T-cell (primary cell): ENCODE measurements at regions not wholly inside any gene's neighbourhood (a gene's known extent, or its start where the extent isn't known, plus 50 kb on each side); places are given as distances from the start of the nearest gene placed in this dataset.

Source experiments
- ATAC-seq, 4 experiments: fragments of 200-7000 bp in 3 of 4; fragments of 150-1000 bp in 1 of 4; cut with Tn5 transposase; replicated peaks in 1 of 4; 1 replicate in 3 of 4; 2 replicates in 1 of 4; pipeline ENCODE4 v1.10.0; 2021; ENCODE audit warnings: moderate library complexity in 3 of 4, mild to moderate bottlenecking in 2 of 4, moderate number of reproducible peaks in 1 of 4
- CTCF ChIA-PET, 2 donors: fragments of 300-600 bp; sonication (Branson Sonifier 250); formaldehyde crosslinking; loops; one replicate each; lab custom pipeline; 2022; ENCODE audit warnings: antibody characterized with exemption in 2 of 2; lab: Charles Lee
- POLR2A ChIA-PET, 2 donors: fragments of 300-600 bp; sonication (Branson Sonifier 250); formaldehyde crosslinking; loops; one replicate each; lab custom pipeline; 2022; ENCODE audit warnings: antibody characterized with exemption in 2 of 2; lab: Charles Lee
- DNase-seq, 35 experiments: peaks; one replicate each; pipeline versions ENCODE4 v3.0.0 to v3.0.0-alpha.2; 2013 to 2023
- H3K27ac ChIP-seq: one replicate; pipeline ENCODE4 v1.5.1; 2013; ENCODE audit warnings: low read length
- H3K27me3 ChIP-seq, 2 experiments: replicated peaks in 1 of 2; 1 replicate in 1 of 2; 2 replicates in 1 of 2; pipeline versions ENCODE4 v1.6.1 to v1.7.0; 2013; ENCODE audit warnings: low read length in 1 of 2, mixed read lengths in 1 of 2; ENCODE audit not compliant: control insufficient read depth in 2 of 2, insufficient read depth in 2 of 2; ENCODE audit errors: extremely low read depth in 1 of 2
- H3K36me3 ChIP-seq, 2 donors: 1 replicate in 1 of 2; 2 replicates in 1 of 2; pipeline versions ENCODE4 v1.6.1 to v1.7.0; 2013; ENCODE audit warnings: low read length in 1 of 2; ENCODE audit not compliant: control insufficient read depth in 2 of 2, insufficient read depth in 1 of 2; ENCODE audit errors: extremely low read depth in 1 of 2
- H3K4me1 ChIP-seq, 2 experiments: 1 replicate in 1 of 2; 2 replicates in 1 of 2; pipeline versions ENCODE4 v1.6.1 to v1.7.0; 2013; ENCODE audit warnings: low read length in 2 of 2, mixed read lengths in 1 of 2; ENCODE audit not compliant: insufficient read depth in 2 of 2, control insufficient read depth in 1 of 2; ENCODE audit errors: extremely low read depth in 1 of 2
- H3K4me3 ChIP-seq, 2 donors: 1 replicate in 1 of 2; 2 replicates in 1 of 2; pipeline versions ENCODE4 v1.5.1 to v1.7.0; 2013; ENCODE audit warnings: mild to moderate bottlenecking in 2 of 2, low read length in 1 of 2, moderate library complexity in 1 of 2; ENCODE audit not compliant: control insufficient read depth in 1 of 2; ENCODE audit errors: extremely low read depth in 1 of 2
- H3K9me3 ChIP-seq: 2 replicates; pipeline ENCODE4 v1.7.0; 2013
- H3K27ac Mint-ChIP-seq, 2 donors: one replicate each; pipeline ENCODE4 v1.8.0; 2020 to 2021; ENCODE audit warnings: mild to moderate bottlenecking in 2 of 2, mixed read lengths in 2 of 2
- H3K27me3 Mint-ChIP-seq, 2 donors: one replicate each; pipeline ENCODE4 v1.8.0; 2021 to 2022; ENCODE audit warnings: mixed read lengths in 2 of 2
- H3K36me3 Mint-ChIP-seq: one replicate; pipeline ENCODE4 v1.8.0; 2021; ENCODE audit warnings: mixed read lengths
- H3K4me1 Mint-ChIP-seq, 3 donors: one replicate each; pipeline ENCODE4 v1.8.0; 2020 to 2022; ENCODE audit warnings: mixed read lengths in 3 of 3, mild to moderate bottlenecking in 1 of 3
- H3K4me3 Mint-ChIP-seq, 3 donors: one replicate each; pipeline ENCODE4 v1.8.0; 2020 to 2022; ENCODE audit warnings: mild to moderate bottlenecking in 3 of 3, mixed read lengths in 3 of 3, moderate library complexity in 3 of 3
- H3K9me3 Mint-ChIP-seq, 3 donors: one replicate each; pipeline ENCODE4 v1.8.0; 2020 to 2022; ENCODE audit warnings: mixed read lengths in 3 of 3
- WGBS: methylation state at CpG from one replicate; pipeline ENCODE4 v1.1.5; 2013; ENCODE audit warnings: missing lambda C conversion rate; ENCODE audit not compliant: insufficient coverage; 5-methylcytosine and 5-hydroxymethylcytosine counted together

DNA sequence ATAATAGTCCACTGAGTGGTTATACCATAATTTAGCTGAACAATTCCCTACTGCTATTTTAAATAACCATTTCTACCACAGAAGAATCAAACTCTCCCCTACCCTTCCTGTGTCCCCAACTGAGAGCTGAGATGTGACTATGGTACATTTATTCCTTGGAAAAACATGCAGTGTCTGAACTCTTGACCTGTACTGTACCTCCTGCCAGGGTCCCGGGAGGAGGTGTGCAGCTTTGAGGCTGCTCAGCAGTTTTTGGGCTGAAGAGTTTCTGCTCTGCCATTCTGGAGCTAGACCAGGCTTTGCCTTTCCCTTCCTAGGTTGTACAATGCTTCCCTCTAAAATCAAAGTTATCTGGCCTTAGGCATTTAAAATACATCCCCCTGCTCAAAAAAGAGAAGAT is 275.1 kb upstream of the SGK1 start:
- DNase-seq (no peak), ATAC-seq (no peak)
- no peak overlapping the region for H3K27ac Mint-ChIP-seq
- no peaks in the 10 kb centered on the region for H3K27me3 ChIP-seq
- no peaks in the 10 kb centered on the region for H3K27me3 Mint-ChIP-seq
- WGBS, result 100% methylated on average over 1 of the region's 1 CpG
- H3K4me3 Mint-ChIP-seq, result no peak overlapping the region
- POLR2A ChIA-PET, result interaction anchor here in 1 of 2 donors (0.7 kb wide), 1 partner anchor 72 kb away, joined by 3 read pairs; no protein-coding TSS in a partner anchor
- peaks cover 3 to 15% (median 4%) of the 10 kb centered on the region in 3 donors for H3K4me1 Mint-ChIP-seq
- CTCF ChIA-PET, result no interaction called here
- peaks cover 0 to 4% of the 10 kb centered on the region in 2 experiments for H3K4me1 ChIP-seq
- H3K9me3 ChIP-seq, result no peaks in the 10 kb centered on the region
- H3K36me3 ChIP-seq, result no peaks in the 10 kb centered on the region
- H3K4me3 ChIP-seq, result no peak overlapping the region
- H3K36me3 Mint-ChIP-seq, result no peaks in the 10 kb centered on the region
- H3K9me3 Mint-ChIP-seq, result no peaks in the 10 kb centered on the region
- no peak overlapping the region for H3K27ac ChIP-seq

GRCh38 chr6:134590449-134590848 is 272.5 kb upstream of the SGK1 start:
- Mint-ChIP-seq H3K4me1 (peaks cover 3 to 15% (median 4%) of the 10 kb centered on the region in 3 donors), H3K36me3 (no peaks in the 10 kb centered on the region), H3K27ac (no peak overlapping the region), H3K4me3 (no peak overlapping the region), H3K9me3 (no peaks in the 10 kb centered on the region), H3K27me3 (no peaks in the 10 kb centered on the region)
- 90% methylated on average over 3 of the region's 7 CpGs for WGBS
- no peak for ATAC-seq
- H3K27ac ChIP-seq, result no peak overlapping the region
- ChIA-PET POLR2A (no interaction called here), CTCF (interaction anchor here in 1 of 2 donors (0.6 kb wide), 1 partner anchor 641 kb away, joined by 3 read pairs; no protein-coding TSS in a partner anchor)
- DNase-seq, result no peak
- H3K4me1 ChIP-seq, result peaks cover 0 to 4% of the 10 kb centered on the region in 2 experiments
- no peak overlapping the region for H3K4me3 ChIP-seq
- H3K9me3 ChIP-seq, result no peaks in the 10 kb centered on the region
- no peaks in the 10 kb centered on the region for H3K27me3 ChIP-seq
- no peaks in the 10 kb centered on the region for H3K36me3 ChIP-seq

GRCh38 chr6:134590004-134590403 is 272.1 kb upstream of the SGK1 start:
- Mint-ChIP-seq H3K27ac (no peak overlapping the region), H3K4me3 (no peak overlapping the region), H3K9me3 (no peaks in the 10 kb centered on the region), H3K4me1 (peaks cover 2 to 12% (median 4%) of the 10 kb centered on the region in 3 donors), H3K27me3 (no peaks in the 10 kb centered on the region), H3K36me3 (no peaks in the 10 kb centered on the region)
- H3K9me3 ChIP-seq, result no peaks in the 10 kb centered on the region
- H3K27ac ChIP-seq, result no peak overlapping the region
- no peaks in the 10 kb centered on the region for H3K27me3 ChIP-seq
- no peak overlapping the region for H3K4me3 ChIP-seq
- WGBS, result 83% methylated on average over 1 of the region's 5 CpGs
- H3K36me3 ChIP-seq, result no peaks in the 10 kb centered on the region
- H3K4me1 ChIP-seq, result peaks cover 0 to 3% of the 10 kb centered on the region in 2 experiments
- ChIA-PET CTCF (interaction anchor here (0.6 kb wide), 2 partner anchors 294 to 640 kb away, joined by 3 read pairs; no protein-coding TSS in a partner anchor), POLR2A (no interaction called here)
- no peak for DNase-seq
- no peak for ATAC-seq

DNA sequence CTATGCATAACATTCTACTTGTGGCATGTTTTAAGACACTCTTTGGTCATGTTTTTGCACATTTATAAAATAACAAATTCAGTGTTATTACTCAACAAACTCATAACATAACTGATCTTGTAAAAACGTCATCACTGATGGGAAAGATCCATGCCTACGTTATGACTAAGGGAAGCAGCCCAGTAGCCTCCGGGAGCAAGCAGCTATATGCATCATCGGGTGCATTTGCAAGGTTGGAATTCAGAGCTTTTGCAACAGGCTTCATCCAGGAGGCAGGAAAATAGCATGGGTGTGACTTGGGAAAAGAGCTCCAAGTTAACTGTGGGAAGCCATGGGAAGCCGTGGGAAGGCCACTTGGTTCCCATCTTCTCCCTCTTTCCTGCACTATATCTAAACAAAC is 271.6 kb upstream of the SGK1 start:
- Mint-ChIP-seq H3K36me3 (no peaks in the 10 kb centered on the region), H3K9me3 (no peaks in the 10 kb centered on the region), H3K4me3 (no peak overlapping the region), H3K27ac (no peak overlapping the region), H3K27me3 (no peaks in the 10 kb centered on the region), H3K4me1 (peaks cover 0 to 8% (median 0%) of the 10 kb centered on the region in 3 donors)
- Histone ChIP-seq H3K27me3 (no peaks in the 10 kb centered on the region), H3K4me3 (no peak overlapping the region), H3K27ac (no peak overlapping the region), H3K9me3 (no peaks in the 10 kb centered on the region), H3K4me1 (no peaks in the 10 kb centered on the region), H3K36me3 (no peaks in the 10 kb centered on the region)
- ChIA-PET POLR2A (no interaction called here), CTCF (interaction anchor here in 1 of 2 donors (0.6 kb wide), 1 partner anchor 294 kb away, joined by 3 read pairs; no protein-coding TSS in a partner anchor)
- 80% methylated on average over 3 of the region's 5 CpGs for WGBS
- no peak for ATAC-seq
- no peak for DNase-seq

DNA sequence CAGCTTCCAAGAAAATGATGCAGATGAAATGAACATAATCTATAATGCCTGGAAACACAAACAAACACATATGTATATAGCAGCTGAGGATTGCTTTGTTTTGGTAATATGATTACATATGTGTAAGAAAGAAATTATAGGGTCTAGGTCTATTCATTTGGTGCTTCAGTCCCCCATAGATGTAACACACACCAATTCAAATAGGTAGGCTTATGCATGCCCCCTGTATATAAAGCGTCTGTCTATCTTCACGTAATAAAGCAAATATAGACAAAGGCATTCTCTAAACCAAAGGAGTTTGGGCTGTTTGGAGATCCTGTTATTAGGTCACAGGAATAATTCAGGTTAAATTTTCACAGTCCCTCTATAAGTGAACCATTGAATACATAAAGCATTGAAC is 270.4 kb upstream of the SGK1 start:
- Histone ChIP-seq H3K36me3 (no peaks in the 10 kb centered on the region), H3K27ac (no peak overlapping the region), H3K4me1 (no peaks in the 10 kb centered on the region), H3K9me3 (no peaks in the 10 kb centered on the region), H3K27me3 (no peaks in the 10 kb centered on the region), H3K4me3 (no peak overlapping the region)
- Mint-ChIP-seq H3K4me3 (no peak overlapping the region), H3K9me3 (no peaks in the 10 kb centered on the region), H3K27me3 (no peaks in the 10 kb centered on the region), H3K36me3 (no peaks in the 10 kb centered on the region), H3K27ac (no peak overlapping the region), H3K4me1 (peaks cover 0 to 3% (median 0%) of the 10 kb centered on the region in 3 donors)
- WGBS, result no CpG with 5 or more reads among the region's 2 CpGs
- ChIA-PET CTCF (interaction anchor here in 1 of 2 donors (0.6 to 0.7 kb wide), 2 partner anchors 19 to 455 kb away, joined by 3 to 5 read pairs; no protein-coding TSS in a partner anchor), POLR2A (interaction anchor here in 1 of 2 donors (0.6 kb wide), 2 partner anchors 74 to 79 kb away, joined by 3 to 4 read pairs; no protein-coding TSS in a partner anchor)
- ATAC-seq (no peak), DNase-seq (no peak)

DNA sequence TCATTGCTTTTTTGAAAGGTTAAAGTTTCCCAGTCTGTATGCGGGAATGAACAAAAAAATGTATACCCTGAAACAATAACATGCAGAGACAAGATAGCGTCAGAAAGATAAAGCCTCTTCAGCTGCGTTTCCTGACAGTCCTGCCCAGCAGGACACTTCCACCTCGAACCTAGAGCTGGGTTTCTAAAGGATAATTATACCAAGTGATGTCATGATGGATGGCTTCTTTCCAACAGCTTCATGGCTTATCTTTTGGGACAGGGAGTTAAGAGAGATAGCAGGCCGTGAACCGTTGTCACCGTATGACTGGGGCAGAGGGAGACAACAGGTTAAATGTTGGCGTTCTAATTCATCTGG is 267.6 kb upstream of the SGK1 start:
- no peaks in the 10 kb centered on the region for H3K27me3 ChIP-seq
- H3K36me3 Mint-ChIP-seq, result no peaks in the 10 kb centered on the region
- ChIA-PET POLR2A (no interaction called here), CTCF (no interaction called here)
- no peaks in the 10 kb centered on the region for H3K4me1 ChIP-seq
- H3K36me3 ChIP-seq, result no peaks in the 10 kb centered on the region
- H3K9me3 Mint-ChIP-seq, result no peaks in the 10 kb centered on the region
- no peak overlapping the region for H3K4me3 ChIP-seq
- no peak for DNase-seq
- H3K4me3 Mint-ChIP-seq, result no peak overlapping the region
- no peak for ATAC-seq
- H3K27me3 Mint-ChIP-seq, result no peaks in the 10 kb centered on the region
- H3K4me1 Mint-ChIP-seq, result no peaks in the 10 kb centered on the region
- 100% methylated on average over 1 of the region's 8 CpGs for whole genome bisulfite sequencing
- H3K9me3 ChIP-seq, result no peaks in the 10 kb centered on the region
- H3K27ac ChIP-seq, result no peak overlapping the region
- no peak overlapping the region for H3K27ac Mint-ChIP-seq
